ENCODE measurements at regions not wholly inside any gene's neighbourhood (a gene's known extent, or its start where the extent isn't known, plus 50 kb on each side); places are given as distances from the start of the nearest gene placed in this dataset.

DNA sequence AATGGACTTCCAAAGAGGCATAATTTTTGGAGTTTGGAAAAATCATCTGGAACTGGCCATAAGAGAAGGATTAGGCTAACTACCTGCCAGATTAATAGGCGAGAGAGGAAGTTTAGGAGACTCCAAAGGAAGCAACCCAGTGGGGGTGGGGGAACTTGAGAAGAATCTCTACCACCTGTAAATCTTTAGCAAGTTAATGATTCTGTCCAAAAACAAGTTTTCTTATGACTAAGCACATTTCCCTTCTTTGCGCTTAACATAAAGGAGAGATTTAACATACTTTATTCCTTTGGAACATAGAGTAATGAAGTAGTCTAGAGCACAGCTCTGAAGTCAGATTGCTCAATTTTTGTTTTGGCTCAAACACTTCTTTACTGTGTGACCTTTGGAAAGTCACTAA is 58.2 kb upstream of the PAPPA start:
- ATAC-seq = no peak
- H3K4me3 Mint-ChIP-seq = no peak overlapping the region
- TF ChIP-seq, protein P1, sequence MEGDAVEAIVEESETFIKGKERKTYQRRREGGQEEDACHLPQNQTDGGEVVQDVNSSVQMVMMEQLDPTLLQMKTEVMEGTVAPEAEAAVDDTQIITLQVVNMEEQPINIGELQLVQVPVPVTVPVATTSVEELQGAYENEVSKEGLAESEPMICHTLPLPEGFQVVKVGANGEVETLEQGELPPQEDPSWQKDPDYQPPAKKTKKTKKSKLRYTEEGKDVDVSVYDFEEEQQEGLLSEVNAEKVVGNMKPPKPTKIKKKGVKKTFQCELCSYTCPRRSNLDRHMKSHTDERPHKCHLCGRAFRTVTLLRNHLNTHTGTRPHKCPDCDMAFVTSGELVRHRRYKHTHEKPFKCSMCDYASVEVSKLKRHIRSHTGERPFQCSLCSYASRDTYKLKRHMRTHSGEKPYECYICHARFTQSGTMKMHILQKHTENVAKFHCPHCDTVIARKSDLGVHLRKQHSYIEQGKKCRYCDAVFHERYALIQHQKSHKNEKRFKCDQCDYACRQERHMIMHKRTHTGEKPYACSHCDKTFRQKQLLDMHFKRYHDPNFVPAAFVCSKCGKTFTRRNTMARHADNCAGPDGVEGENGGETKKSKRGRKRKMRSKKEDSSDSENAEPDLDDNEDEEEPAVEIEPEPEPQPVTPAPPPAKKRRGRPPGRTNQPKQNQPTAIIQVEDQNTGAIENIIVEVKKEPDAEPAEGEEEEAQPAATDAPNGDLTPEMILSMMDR (IDR thresholded peaks at IDR 0.05) = no peak
- no peak overlapping the region for H3K27ac Mint-ChIP-seq
- H3K9me3 ChIP-seq (ENCODE audit: control insufficient read depth, insufficient read depth, low read length) = no peaks in the 10 kb centered on the region
- WGBS (ENCODE audit: insufficient coverage) = 50% methylated on average over 1 of the region's 2 CpGs
- peaks cover 16% of the 10 kb centered on the region in 2 donors for H3K9me3 Mint-ChIP-seq
- DNase-seq = no peak
- no peaks in the 10 kb centered on the region for H3K27me3 ChIP-seq (ENCODE audit: control insufficient read depth, insufficient read depth, low read length)
- intact Hi-C loops (cut with micrococcal nuclease) = no loop called here
- no peaks in the 10 kb centered on the region for H3K4me1 ChIP-seq (ENCODE audit: control insufficient read depth, insufficient read depth, low read length)
- H3K36me3 ChIP-seq (ENCODE audit: control insufficient read depth, insufficient read depth, low read length) = no peaks in the 10 kb centered on the region
- no peaks in the 10 kb centered on the region for H3K4me1 Mint-ChIP-seq
- H3K27ac ChIP-seq (ENCODE audit: low read length) = no peak overlapping the region
- no peak overlapping the region for H3K4me3 ChIP-seq (ENCODE audit: low read length)
- no peaks in the 10 kb centered on the region for H3K36me3 Mint-ChIP-seq
- H3K27me3 Mint-ChIP-seq (ENCODE audit: low read depth in 2 of 2) = no peaks in the 10 kb centered on the region

DNA sequence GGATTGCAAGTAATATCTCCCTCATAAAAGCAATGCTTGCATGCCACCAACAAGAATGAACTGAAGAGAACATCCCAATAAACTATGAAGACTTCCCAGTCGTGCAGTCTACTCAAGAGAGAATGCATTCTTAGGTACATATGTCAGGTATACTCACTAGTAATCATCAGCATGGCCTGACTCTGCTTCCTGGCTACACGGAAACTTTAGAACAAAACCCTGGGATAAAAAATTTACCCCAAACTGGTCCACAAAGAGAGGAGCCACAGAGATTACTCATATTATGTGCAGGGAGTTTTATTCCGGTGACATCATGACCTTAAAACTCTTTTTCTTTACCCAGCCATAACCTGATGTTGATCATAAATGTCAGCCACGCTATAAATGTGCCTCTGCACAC is 57.5 kb upstream of the PAPPA start:
- TF ChIP-seq, protein P1 (IDR thresholded peaks at IDR 0.05) = no peak
- no peaks in the 10 kb centered on the region for H3K36me3 Mint-ChIP-seq
- intact Hi-C loops (cut with micrococcal nuclease) = no loop called here

DNA sequence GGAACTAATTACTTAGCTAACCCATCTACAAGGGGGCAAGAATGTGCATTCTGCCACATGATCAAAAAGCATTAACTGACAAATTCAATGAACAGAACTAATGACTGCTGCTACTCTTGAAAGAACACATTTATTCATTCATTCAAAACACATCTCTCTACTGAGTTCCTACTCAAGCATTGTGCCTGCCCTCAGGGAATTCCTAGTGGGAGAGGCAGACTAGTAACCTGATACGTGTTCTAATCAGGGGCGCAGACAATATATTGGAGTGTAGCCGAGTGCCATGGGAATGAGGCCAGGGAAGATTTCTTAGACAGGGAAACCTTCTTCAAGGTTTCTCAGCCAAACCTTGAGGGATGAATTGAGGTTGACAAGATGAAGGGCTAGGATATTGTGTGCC is 56.7 kb upstream of the PAPPA start:
- ATAC-seq (no peak), DNase-seq (no peak)
- no peaks in the 10 kb centered on the region for H3K4me1 Mint-ChIP-seq
- Histone ChIP-seq H3K27ac (ENCODE audit: low read length) (no peak overlapping the region), H3K36me3 (ENCODE audit: control insufficient read depth, insufficient read depth, low read length) (no peaks in the 10 kb centered on the region), H3K9me3 (ENCODE audit: control insufficient read depth, insufficient read depth, low read length) (no peaks in the 10 kb centered on the region), H3K27me3 (ENCODE audit: control insufficient read depth, insufficient read depth, low read length) (no peaks in the 10 kb centered on the region), H3K4me3 (ENCODE audit: low read length) (no peak overlapping the region), H3K4me1 (ENCODE audit: control insufficient read depth, insufficient read depth, low read length) (no peaks in the 10 kb centered on the region)
- WGBS (ENCODE audit: insufficient coverage) = 38% methylated on average over 3 of the region's 3 CpGs
- H3K4me3 Mint-ChIP-seq = no peak overlapping the region
- H3K27ac Mint-ChIP-seq = no peak overlapping the region
- intact Hi-C loops (cut with micrococcal nuclease) = no loop called here
- TF ChIP-seq, protein P1 (IDR thresholded peaks at IDR 0.05) = no peak
- no peaks in the 10 kb centered on the region for H3K27me3 Mint-ChIP-seq (ENCODE audit: low read depth in 2 of 2)
- no peaks in the 10 kb centered on the region for H3K36me3 Mint-ChIP-seq
- H3K9me3 Mint-ChIP-seq = peaks cover 19 to 21% of the 10 kb centered on the region in 2 donors

More for the DNA sequence above, 57.5 kb upstream of the PAPPA start:
- H3K4me1 ChIP-seq (ENCODE audit: control insufficient read depth, insufficient read depth, low read length) = no peaks in the 10 kb centered on the region
- peaks cover 19 to 21% of the 10 kb centered on the region in 2 donors for H3K9me3 Mint-ChIP-seq
- no peaks in the 10 kb centered on the region for H3K9me3 ChIP-seq (ENCODE audit: control insufficient read depth, insufficient read depth, low read length)
- H3K4me1 Mint-ChIP-seq = no peaks in the 10 kb centered on the region
- no peak overlapping the region for H3K27ac ChIP-seq (ENCODE audit: low read length)
- DNase-seq (no peak), ATAC-seq (no peak)
- no peaks in the 10 kb centered on the region for H3K27me3 ChIP-seq (ENCODE audit: control insufficient read depth, insufficient read depth, low read length)
- H3K27ac Mint-ChIP-seq = no peak overlapping the region
- H3K4me3 Mint-ChIP-seq = no peak overlapping the region
- H3K36me3 ChIP-seq (ENCODE audit: control insufficient read depth, insufficient read depth, low read length) = no peaks in the 10 kb centered on the region
- no peaks in the 10 kb centered on the region for H3K27me3 Mint-ChIP-seq (ENCODE audit: low read depth in 2 of 2)
- H3K4me3 ChIP-seq (ENCODE audit: low read length) = no peak overlapping the region
- WGBS (ENCODE audit: insufficient coverage) = 73% methylated on average over 4 of the region's 4 CpGs

DNA sequence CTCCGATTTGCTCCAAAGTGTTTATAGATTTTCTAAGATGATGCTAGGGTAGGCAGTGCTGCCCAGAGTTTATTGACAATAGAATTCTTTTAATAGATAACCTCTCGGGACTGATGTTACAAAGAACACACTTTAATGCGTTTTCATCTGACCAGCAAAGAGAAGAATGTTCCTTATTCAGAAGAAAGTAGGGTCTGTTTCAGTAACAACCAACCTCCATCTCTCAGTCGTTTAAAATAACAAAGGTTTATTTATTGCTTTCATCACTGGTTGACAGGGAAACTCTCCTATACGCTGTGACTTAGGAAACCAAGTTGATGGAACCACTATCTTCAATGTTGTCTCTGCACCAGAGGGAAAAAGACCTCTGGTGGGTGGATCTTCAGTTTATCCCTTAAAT is 55.1 kb upstream of the PAPPA start:
- no peak for ATAC-seq

More for the DNA sequence above, 55.1 kb upstream of the PAPPA start:
- 74% methylated on average over 5 of the region's 5 CpGs for WGBS (ENCODE audit: insufficient coverage)
- H3K27ac ChIP-seq (ENCODE audit: low read length) = no peak overlapping the region
- DNase-seq = no peak
- no peaks in the 10 kb centered on the region for H3K36me3 ChIP-seq (ENCODE audit: control insufficient read depth, insufficient read depth, low read length)
- Mint-ChIP-seq H3K4me3 (no peak overlapping the region), H3K27me3 (ENCODE audit: low read depth in 2 of 2) (no peaks in the 10 kb centered on the region), H3K36me3 (no peaks in the 10 kb centered on the region), H3K4me1 (no peaks in the 10 kb centered on the region), H3K27ac (no peak overlapping the region), H3K9me3 (peaks cover 17 to 19% of the 10 kb centered on the region in 2 donors)
- no peak overlapping the region for H3K4me3 ChIP-seq (ENCODE audit: low read length)
- H3K27me3 ChIP-seq (ENCODE audit: control insufficient read depth, insufficient read depth, low read length) = no peaks in the 10 kb centered on the region
- TF ChIP-seq, protein P1 (IDR thresholded peaks at IDR 0.05) = no peak
- intact Hi-C loops (cut with micrococcal nuclease) = no loop called here
- no peaks in the 10 kb centered on the region for H3K9me3 ChIP-seq (ENCODE audit: control insufficient read depth, insufficient read depth, low read length)
- no peaks in the 10 kb centered on the region for H3K4me1 ChIP-seq (ENCODE audit: control insufficient read depth, insufficient read depth, low read length)

All from natural killer cell (primary cell).